ENCODE measurements at regions not wholly inside any gene's neighbourhood (a gene's known extent, or its start where the extent isn't known, plus 50 kb on each side); places are given as distances from the start of the nearest gene placed in this dataset.

GRCh38 chrX:40521868-40522450 is 58.8 kb upstream of the ATP6AP2 start:
- Histone ChIP-seq H3K4me3 (no peak overlapping the region), H3K9me3 (no peaks in the 10 kb centered on the region), H3K4me1 (no peaks in the 10 kb centered on the region), H3K36me3 (no peaks in the 10 kb centered on the region), H3K27me3 (no peaks in the 10 kb centered on the region), H3K27ac (replicated peaks in 1 of 4) (no peak overlapping the region)
- no peak for DNase-seq (ENCODE audit: extremely low spot score)
- WGBS, result 84% methylated on average over 10 of the region's 11 CpGs
- no peak for TF ChIP-seq POLR2AphosphoS5 (IDR thresholded peaks at IDR 0.05)
- TF ChIP-seq POLR2A (IDR thresholded peaks at IDR 0.05; ENCODE audit: low read depth), result no peak
- no peak for TF ChIP-seq EP300 (IDR thresholded peaks at IDR 0.05)
- TF ChIP-seq CTCF (IDR thresholded peaks at IDR 0.05), result no peak
- intact Hi-C loops (cut with DNase I), result no loop called here

GRCh38 chrX:40514376-40514775 is 66.4 kb upstream of the ATP6AP2 start:
- no peaks in the 10 kb centered on the region for H3K9me3 ChIP-seq
- H3K4me3 ChIP-seq, result no peak overlapping the region
- no peaks in the 10 kb centered on the region for H3K4me1 ChIP-seq
- H3K36me3 ChIP-seq, result no peaks in the 10 kb centered on the region
- intact Hi-C loops (cut with DNase I), result no loop called here
- no peaks in the 10 kb centered on the region for H3K27me3 ChIP-seq
- no peak for TF ChIP-seq POLR2A (IDR thresholded peaks at IDR 0.05; ENCODE audit: low read depth)
- TF ChIP-seq CTCF (IDR thresholded peaks at IDR 0.05), result no peak
- H3K27ac ChIP-seq (replicated peaks in 1 of 4), result no peak overlapping the region
- WGBS, result 91% methylated on average over 8 of the region's 8 CpGs
- DNase-seq (ENCODE audit: extremely low spot score), result no peak

- Histone ChIP-seq H3K9me3 (no peaks in the 10 kb centered on the region), H3K4me1 (no peaks in the 10 kb centered on the region), H3K27ac (replicated peaks in 1 of 4) (no peak overlapping the region), H3K36me3 (no peaks in the 10 kb centered on the region), H3K27me3 (no peaks in the 10 kb centered on the region), H3K4me3 (no peak overlapping the region)
- TF ChIP-seq CTCF (IDR thresholded peaks at IDR 0.05), result no peak
- intact Hi-C loops (cut with DNase I), result no loop called here
- 11% methylated on average over 1 of the region's 7 CpGs for WGBS
- no peak for DNase-seq (ENCODE audit: extremely low spot score)
Observed at GRCh38 chrX:40513835-40514234, 66.9 kb upstream of the ATP6AP2 start.

- WGBS, result 85% methylated on average over 3 of the region's 5 CpGs
- no peak for DNase-seq (ENCODE audit: extremely low spot score)
- no peaks in the 10 kb centered on the region for H3K9me3 ChIP-seq
- no peaks in the 10 kb centered on the region for H3K36me3 ChIP-seq
- H3K27ac ChIP-seq (replicated peaks in 1 of 4), result no peak overlapping the region
- intact Hi-C loops (cut with DNase I), result no loop called here
- no peak for TF ChIP-seq CTCF (IDR thresholded peaks at IDR 0.05)
- no peak for TF ChIP-seq POLR2A (IDR thresholded peaks at IDR 0.05; ENCODE audit: low read depth)
- no peak for TF ChIP-seq POLR2AphosphoS5 (IDR thresholded peaks at IDR 0.05)
- TF ChIP-seq EP300 (IDR thresholded peaks at IDR 0.05), result no peak
- H3K4me3 ChIP-seq, result no peak overlapping the region
- H3K27me3 ChIP-seq, result no peaks in the 10 kb centered on the region
- no peaks in the 10 kb centered on the region for H3K4me1 ChIP-seq
Observed at GRCh38 chrX:40513012-40513411, 67.8 kb upstream of the ATP6AP2 start.

- 100% methylated on average over 7 of the region's 7 CpGs for WGBS
- Histone ChIP-seq H3K4me1 (no peaks in the 10 kb centered on the region), H3K27ac (replicated peaks in 1 of 4) (no peak overlapping the region), H3K36me3 (no peaks in the 10 kb centered on the region), H3K27me3 (no peaks in the 10 kb centered on the region), H3K9me3 (no peaks in the 10 kb centered on the region), H3K4me3 (no peak overlapping the region)
- TF ChIP-seq POLR2A (IDR thresholded peaks at IDR 0.05; ENCODE audit: low read depth) (no peak), CTCF (IDR thresholded peaks at IDR 0.05) (no peak), EP300 (IDR thresholded peaks at IDR 0.05) (no peak), POLR2AphosphoS5 (IDR thresholded peaks at IDR 0.05) (no peak)
- DNase-seq (ENCODE audit: extremely low spot score), result no peak
- intact Hi-C loops (cut with DNase I), result no loop called here
Observed at GRCh38 chrX:40511258-40511657, 69.5 kb upstream of the ATP6AP2 start.

Data from esophagus muscularis mucosa (tissue), 4 donors.